NB4 (cell line): ENCODE measurements at regions not wholly inside any gene's neighbourhood (a gene's known extent, or its start where the extent isn't known, plus 50 kb on each side); places are given as distances from the start of the nearest gene placed in this dataset.

Experiments used
- POLR2A ChIP-seq: IDR thresholded peaks from 2 replicates; pipeline ENCODE4 v1.6.1; 2011; ENCODE audit warnings: mild to moderate bottlenecking; ENCODE audit not compliant: insufficient read length; ENCODE audit errors: extremely low read depth
- TF ChIP-seq, protein P1 (sequence below): IDR thresholded peaks from one replicate; pipeline ENCODE4 v1.5.1; 2012; ENCODE audit warnings: low read depth, low read length

- TF ChIP-seq, protein P1, sequence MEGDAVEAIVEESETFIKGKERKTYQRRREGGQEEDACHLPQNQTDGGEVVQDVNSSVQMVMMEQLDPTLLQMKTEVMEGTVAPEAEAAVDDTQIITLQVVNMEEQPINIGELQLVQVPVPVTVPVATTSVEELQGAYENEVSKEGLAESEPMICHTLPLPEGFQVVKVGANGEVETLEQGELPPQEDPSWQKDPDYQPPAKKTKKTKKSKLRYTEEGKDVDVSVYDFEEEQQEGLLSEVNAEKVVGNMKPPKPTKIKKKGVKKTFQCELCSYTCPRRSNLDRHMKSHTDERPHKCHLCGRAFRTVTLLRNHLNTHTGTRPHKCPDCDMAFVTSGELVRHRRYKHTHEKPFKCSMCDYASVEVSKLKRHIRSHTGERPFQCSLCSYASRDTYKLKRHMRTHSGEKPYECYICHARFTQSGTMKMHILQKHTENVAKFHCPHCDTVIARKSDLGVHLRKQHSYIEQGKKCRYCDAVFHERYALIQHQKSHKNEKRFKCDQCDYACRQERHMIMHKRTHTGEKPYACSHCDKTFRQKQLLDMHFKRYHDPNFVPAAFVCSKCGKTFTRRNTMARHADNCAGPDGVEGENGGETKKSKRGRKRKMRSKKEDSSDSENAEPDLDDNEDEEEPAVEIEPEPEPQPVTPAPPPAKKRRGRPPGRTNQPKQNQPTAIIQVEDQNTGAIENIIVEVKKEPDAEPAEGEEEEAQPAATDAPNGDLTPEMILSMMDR, result no peak
- TF ChIP-seq POLR2A, result no peak
Measured at GRCh38 chr13:64718116-64718515, 2512.0 kb downstream of the PCDH9 start.
